Keratinocyte (primary cell): ENCODE measurements at regions not wholly inside any gene's neighbourhood (a gene's known extent, or its start where the extent isn't known, plus 50 kb on each side); places are given as distances from the start of the nearest gene placed in this dataset.

Source experiments
- DNase-seq: peaks from one replicate; pipeline ENCODE4 v3.0.0-alpha.2; 2011; ENCODE audit warnings: low read depth, missing footprints, low spot score
- FAIRE-seq: peaks from 2 replicates; lab custom pipeline; 2011; peaks lifted over from hg19 to GRCh38; lab: Jason Lieb, UNC
- H2AFZ ChIP-seq: 2 replicates; pipeline ENCODE4 v1.6.0; 2012; ENCODE audit warnings: low read length, control low read depth, inconsistent platforms; ENCODE audit not compliant: control insufficient read depth
- H3K27ac ChIP-seq: 2 replicates; pipeline ENCODE4 v1.5.1; 2011; ENCODE audit warnings: low read length; ENCODE audit not compliant: control insufficient read depth, insufficient read depth
- H3K27me3 ChIP-seq: 3 replicates; pipeline ENCODE4 v1.6.0; 2011; ENCODE audit warnings: low read length; ENCODE audit not compliant: control insufficient read depth, insufficient read depth; ENCODE audit errors: extremely low read depth
- H3K36me3 ChIP-seq, 2 experiments: 2 replicates in 1 of 2; 3 replicates in 1 of 2; pipeline ENCODE4 v1.5.1; 2011; ENCODE audit warnings: low read length in 2 of 2, mild to moderate bottlenecking in 1 of 2; ENCODE audit not compliant: control insufficient read depth in 2 of 2, insufficient read depth in 2 of 2; ENCODE audit errors: extremely low read depth in 1 of 2
- H3K4me1 ChIP-seq: 3 replicates; pipeline ENCODE4 v1.5.1; 2011; ENCODE audit warnings: low read length; ENCODE audit not compliant: control insufficient read depth, insufficient read depth; ENCODE audit errors: extremely low read depth
- H3K4me2 ChIP-seq: 3 replicates; pipeline ENCODE4 v1.6.0; 2011; ENCODE audit warnings: low read depth, low read length; ENCODE audit not compliant: control insufficient read depth, insufficient read depth; ENCODE audit errors: extremely low read depth
- H3K4me3 ChIP-seq, 3 experiments: fragments of 200-600 bp in 1 of 3; sonication (generic) in 1 of 3; 2 replicates in 2 of 3; 3 replicates in 1 of 3; pipeline ENCODE4 v1.5.1; 2011 to 2016; ENCODE audit warnings: low read length in 3 of 3, mild to moderate bottlenecking in 3 of 3, control low read depth in 2 of 3, inconsistent platforms in 1 of 3, low read depth in 1 of 3, mixed read lengths in 1 of 3, mixed run types in 1 of 3, moderate library complexity in 1 of 3; ENCODE audit not compliant: control insufficient read depth in 2 of 3, insufficient read depth in 2 of 3; ENCODE audit errors: extremely low read depth in 1 of 3
- H3K79me2 ChIP-seq: 2 replicates; pipeline ENCODE4 v1.6.0; 2012; ENCODE audit warnings: low read length; ENCODE audit not compliant: control insufficient read depth, insufficient read depth
- H3K9ac ChIP-seq: 3 replicates; pipeline ENCODE4 v1.6.0; 2011; ENCODE audit warnings: low read length; ENCODE audit not compliant: control insufficient read depth, insufficient read depth; ENCODE audit errors: extremely low read depth
- H3K9me1 ChIP-seq: 3 replicates; pipeline ENCODE4 v1.6.0; 2011; ENCODE audit warnings: low read length; ENCODE audit not compliant: control insufficient read depth, insufficient read depth; ENCODE audit errors: extremely low read depth
- H3K9me3 ChIP-seq: 2 replicates; pipeline ENCODE4 v1.5.1; 2012; ENCODE audit warnings: low read depth, low read length; ENCODE audit not compliant: control insufficient read depth
- H4K20me1 ChIP-seq: 3 replicates; pipeline ENCODE4 v1.6.0; 2011; ENCODE audit warnings: low read length; ENCODE audit not compliant: control insufficient read depth, insufficient read depth; ENCODE audit errors: extremely low read depth
- CTCF ChIP-seq, 3 experiments: IDR thresholded peaks in 1 of 3; conservative IDR thresholded peaks in 1 of 3; optimal IDR thresholded peaks in 1 of 3; 2 replicates in 2 of 3; 3 replicates in 1 of 3; pipeline versions ENCODE3 to v1.5.1; 2011; ENCODE audit warnings: low read length in 3 of 3, mild to moderate bottlenecking in 3 of 3, moderate library complexity in 2 of 3, control low read depth in 1 of 3, inconsistent platforms in 1 of 3; ENCODE audit not compliant: insufficient read depth in 2 of 3; ENCODE audit errors: extremely low read depth in 1 of 3
- EZH2 ChIP-seq: IDR thresholded peaks from one replicate; pipeline ENCODE4 v1.6.1; 2012; ENCODE audit warnings: inconsistent platforms, mild to moderate bottlenecking, low read length, moderate library complexity
- dilution Hi-C: fragments of 300-500 bp; cut with MboI; formaldehyde crosslinking; loops from one replicate; pipeline ENCODE4 v1.7.0; 2020; ENCODE audit warnings: low sequenced_read_pairs; ENCODE audit not compliant: extremely low pct_ligation_motif_present

- dilution Hi-C loops: no loop called here
- FAIRE-seq: no peak
- Histone ChIP-seq H2AFZ (no peak overlapping the region), H3K27me3 (no peaks in the 10 kb centered on the region), H3K9me1 (no peaks in the 10 kb centered on the region), H3K36me3 (no peaks in the 10 kb centered on the region), H3K79me2 (no peaks in the 10 kb centered on the region), H3K27ac (no peak overlapping the region), H3K4me2 (no peak overlapping the region), H3K9ac (no peak overlapping the region), H3K4me3 (no peak overlapping the region), H3K9me3 (peaks cover 2% of the 10 kb centered on the region), H4K20me1 (no peaks in the 10 kb centered on the region), H3K4me1 (no peaks in the 10 kb centered on the region)
- TF ChIP-seq CTCF (optimal IDR thresholded peaks at IDR 0.05 in 1 of 3, IDR thresholded peaks at IDR 0.05 in 1 of 3, conservative IDR thresholded peaks at IDR 0.05 in 1 of 3; ENCODE audit: extremely low read depth in 1 of 3, insufficient read depth in 2 of 3, low read length in 3 of 3) (no peak), EZH2 (no peak)
- DNase-seq: no peak
Measured at GRCh38 chr3:162152636-162153035, 656.0 kb downstream of the OTOL1 start.

- FAIRE-seq (no peak), DNase-seq (no peak)
- Histone ChIP-seq H3K9ac (no peak overlapping the region), H3K4me1 (no peaks in the 10 kb centered on the region), H3K27ac (no peak overlapping the region), H2AFZ (no peak overlapping the region), H3K4me2 (no peak overlapping the region), H3K4me3 (no peak overlapping the region), H3K9me1 (no peaks in the 10 kb centered on the region), H3K27me3 (no peaks in the 10 kb centered on the region), H4K20me1 (no peaks in the 10 kb centered on the region), H3K9me3 (no peaks in the 10 kb centered on the region), H3K36me3 (no peaks in the 10 kb centered on the region), H3K79me2 (no peaks in the 10 kb centered on the region)
- TF ChIP-seq EZH2 (no peak), CTCF (optimal IDR thresholded peaks at IDR 0.05 in 1 of 3, IDR thresholded peaks at IDR 0.05 in 1 of 3, conservative IDR thresholded peaks at IDR 0.05 in 1 of 3; ENCODE audit: extremely low read depth in 1 of 3, insufficient read depth in 2 of 3, low read length in 3 of 3) (no peak)
- dilution Hi-C loops: no loop called here
Measured at GRCh38 chr3:162161595-162161994, 665.0 kb downstream of the OTOL1 start.
